Transverse colon (tissue), 4 donors: ENCODE measurements at regions not wholly inside any gene's neighbourhood (a gene's known extent, or its start where the extent isn't known, plus 50 kb on each side); places are given as distances from the start of the nearest gene placed in this dataset.

Source experiments
- DNase-seq: peaks from one replicate; pipeline ENCODE4 v3.0.0-alpha.2; 2019
- H3K27ac ChIP-seq, 4 donors: fragments of 200-600 bp; sonication (generic); 2 replicates each; pipeline ENCODE4 v1.5.1; 2016 to 2018; ENCODE audit warnings: inconsistent platforms in 4 of 4
- H3K27me3 ChIP-seq: fragments of 200-600 bp; sonication (generic); 2 replicates; pipeline ENCODE4 v1.5.1; 2017; ENCODE audit warnings: inconsistent platforms
- H3K36me3 ChIP-seq, 4 donors: fragments of 200-600 bp; sonication (generic); 2 replicates each; pipeline ENCODE4 v1.5.1; 2017 to 2019; ENCODE audit warnings: inconsistent platforms in 4 of 4
- H3K4me1 ChIP-seq, 4 donors: fragments of 200-600 bp; sonication (generic); 2 replicates each; pipeline ENCODE4 v1.5.1; 2017 to 2020; ENCODE audit warnings: inconsistent platforms in 4 of 4
- H3K4me3 ChIP-seq, 4 donors: fragments of 200-600 bp; sonication (generic); 1 replicate in 1 of 4; 2 replicates in 3 of 4; pipeline versions ENCODE4 v1.5.1 to v1.6.1; 2017 to 2019; ENCODE audit warnings: inconsistent platforms in 4 of 4
- H3K9me3 ChIP-seq, 2 donors: fragments of 200-600 bp; sonication (generic); 2 replicates each; pipeline ENCODE4 v1.5.1; 2017 to 2019; ENCODE audit warnings: inconsistent platforms in 2 of 2
- CTCF ChIP-seq, 5 experiments: fragments of 200-600 bp in 3 of 5; fragments of 450-650 bp in 2 of 5; sonication (generic) in 3 of 5; IDR thresholded peaks; 1 replicate in 2 of 5; 2 replicates in 3 of 5; pipeline ENCODE4 v1.5.1; 2016 to 2017; ENCODE audit warnings: antibody characterized with exemption in 5 of 5, inconsistent platforms in 3 of 5, mild to moderate bottlenecking in 2 of 5, moderate library complexity in 1 of 5
- EP300 ChIP-seq: sonication (generic); formaldehyde crosslinking; IDR thresholded peaks from one replicate; pipeline ENCODE4 v1.6.1; 2017; ENCODE audit warnings: antibody characterized with exemption, low read depth
- POLR2A ChIP-seq: fragments of 450-650 bp; IDR thresholded peaks from one replicate; pipeline ENCODE4 v1.6.1; 2016; ENCODE audit warnings: antibody characterized with exemption, mild to moderate bottlenecking, moderate library complexity
- POLR2AphosphoS5 ChIP-seq, 3 donors: sonication (generic); formaldehyde crosslinking; IDR thresholded peaks; one replicate each; pipeline ENCODE4 v1.6.1; 2016; ENCODE audit warnings: antibody characterized with exemption in 3 of 3
- WGBS, 2 donors: methylation state at CpG; one replicate each; pipeline ENCODE4 v1.1.5; 2018; ENCODE audit warnings: low coverage in 1 of 2; 5-methylcytosine and 5-hydroxymethylcytosine counted together
- in situ Hi-C, 4 donors: fragments of 200-750 bp; cut with MboI; loops; one replicate each; pipeline versions ENCODE4 v1.15.0 to v1.15.1; 2017; ENCODE audit warnings: low sequenced_read_pairs in 3 of 4, low pct_ligation_motif_present in 1 of 4, low pct_unique_long_range_greater_than_20kb in 1 of 4
- intact Hi-C: fragments of 100-400 bp; cut with DNase I; formaldehyde crosslinking; loops from one replicate; pipeline ENCODE4 v1.15.1; 2023; ENCODE audit warnings: low total_unique reads

GRCh38 chr20:61128701-61129269, 123.3 kb upstream of the CDH4 start:
- no peak for DNase-seq
- Histone ChIP-seq H3K9me3 (no peaks in the 10 kb centered on the region), H3K27me3 (no peaks in the 10 kb centered on the region), H3K36me3 (no peaks in the 10 kb centered on the region), H3K4me1 (no peaks in the 10 kb centered on the region), H3K4me3 (no peak overlapping the region), H3K27ac (no peak overlapping the region)
- in situ Hi-C loops: no loop called here
- TF ChIP-seq POLR2AphosphoS5 (IDR thresholded peaks at IDR 0.05) (no peak), CTCF (IDR thresholded peaks at IDR 0.05) (no peak), EP300 (no peak), POLR2A (no peak)
- 68 to 69% methylated on average over 2 to 14 of the region's 14 CpGs for WGBS, 2 donors
- intact Hi-C loops: no loop called here

- Histone ChIP-seq H3K4me3 (no peak overlapping the region), H3K36me3 (no peaks in the 10 kb centered on the region), H3K4me1 (no peaks in the 10 kb centered on the region), H3K9me3 (no peaks in the 10 kb centered on the region), H3K27ac (no peak overlapping the region), H3K27me3 (peaks cover under 1% of the 10 kb centered on the region)
- DNase-seq: no peak
- 35 to 39% methylated on average over 6 to 12 of the region's 12 CpGs for WGBS, 2 donors
- TF ChIP-seq EP300 (no peak), POLR2AphosphoS5 (IDR thresholded peaks at IDR 0.05) (no peak), POLR2A (no peak), CTCF (IDR thresholded peaks at IDR 0.05) (no peak)
- intact Hi-C loops: no loop called here
- in situ Hi-C loops: no loop called here
These were observed 122.8 kb upstream of the CDH4 start for GRCh38 chr20:61129311-61129710.

GRCh38 chr20:61130156-61130555, 121.9 kb upstream of the CDH4 start:
- Histone ChIP-seq H3K4me1 (no peaks in the 10 kb centered on the region), H3K36me3 (no peaks in the 10 kb centered on the region), H3K4me3 (no peak overlapping the region), H3K27ac (no peak overlapping the region), H3K27me3 (peaks cover 2% of the 10 kb centered on the region), H3K9me3 (no peaks in the 10 kb centered on the region)
- intact Hi-C loops: no loop called here
- DNase-seq: no peak
- in situ Hi-C loops: no loop called here
- 71 to 79% methylated on average over 3 to 7 of the region's 7 CpGs for WGBS, 2 donors
- no peak for TF ChIP-seq EP300
- no peak for TF ChIP-seq POLR2A

- peaks cover 2% of the 10 kb centered on the region for H3K27me3 ChIP-seq
- DNase-seq: no peak
- intact Hi-C loops: no loop called here
- TF ChIP-seq POLR2A: no peak
- no peak for TF ChIP-seq CTCF (IDR thresholded peaks at IDR 0.05)
- TF ChIP-seq POLR2AphosphoS5 (IDR thresholded peaks at IDR 0.05): no peak
- TF ChIP-seq EP300: no peak
- H3K4me3 ChIP-seq: no peak overlapping the region
- in situ Hi-C loops: no loop called here
- no peaks in the 10 kb centered on the region for H3K9me3 ChIP-seq
- H3K4me1 ChIP-seq: no peaks in the 10 kb centered on the region
- whole genome bisulfite sequencing, 2 donors: 86 to 100% methylated on average over 2 to 9 of the region's 9 CpGs
- H3K36me3 ChIP-seq: no peaks in the 10 kb centered on the region
- no peak overlapping the region for H3K27ac ChIP-seq
These were observed 120.1 kb upstream of the CDH4 start for GRCh38 chr20:61131944-61132343.

GRCh38 chr20:61133611-61134010, 118.5 kb upstream of the CDH4 start:
- no peaks in the 10 kb centered on the region for H3K4me1 ChIP-seq
- intact Hi-C loops: no loop called here
- in situ Hi-C loops: no loop called here
- H3K4me3 ChIP-seq: no peak overlapping the region
- no peak overlapping the region for H3K27ac ChIP-seq
- H3K36me3 ChIP-seq: no peaks in the 10 kb centered on the region
- WGBS, 2 donors: 30 to 58% methylated on average over 3 to 6 of the region's 6 CpGs
- no peak for TF ChIP-seq POLR2A
- TF ChIP-seq EP300: no peak
- TF ChIP-seq POLR2AphosphoS5 (IDR thresholded peaks at IDR 0.05): no peak
- TF ChIP-seq CTCF (IDR thresholded peaks at IDR 0.05): no peak
- H3K9me3 ChIP-seq: no peaks in the 10 kb centered on the region
- H3K27me3 ChIP-seq: peaks cover 2% of the 10 kb centered on the region
- no peak for DNase-seq
